Stimulated activated CD4-positive, alpha-beta T cell treated with anti-CD3 and anti-CD28 coated beads, Interleukin-2, amount 100 ng/mL, for 48 hours (primary cell): ENCODE measurements at regions not wholly inside any gene's neighbourhood (a gene's known extent, or its start where the extent isn't known, plus 50 kb on each side); places are given as distances from the start of the nearest gene placed in this dataset.
"Not testable (repeated sequence)": the region's sequence is repeated elsewhere in the genome, so short reads cannot be mapped to it uniquely, and the experiment has no call there.

ENCODE experiments used
- DNase-seq, 2 donors: peaks; one replicate each; pipeline ENCODE4 v3.0.0-alpha.2; 2020

GRCh38 chr3:144963810-144964209 is 992.2 kb downstream of the DIPK2A start:
- no peak for DNase-seq

- no peak for DNase-seq
Observed at GRCh38 chr3:144966560-144966959, 994.9 kb downstream of the DIPK2A start.

GRCh38 chr3:144968750-144969350 is 997.2 kb downstream of the DIPK2A start:
- DNase-seq, result no peak

GRCh38 chr3:144984481-144984880 is 1012.9 kb downstream of the DIPK2A start:
- not testable (repeated sequence) for DNase-seq

GRCh38 chr3:144989807-144990206 is 1018.2 kb downstream of the DIPK2A start:
- DNase-seq, result no peak

- DNase-seq, result no peak
Observed at GRCh38 chr3:144995856-144996255, 1024.2 kb downstream of the DIPK2A start.

GRCh38 chr3:145005427-145005826 is 1033.8 kb downstream of the DIPK2A start:
- no peak for DNase-seq

GRCh38 chr3:145006271-145006670 is 1034.6 kb downstream of the DIPK2A start:
- no peak for DNase-seq

GRCh38 chr3:145013931-145014330 is 1042.3 kb downstream of the DIPK2A start:
- no peak for DNase-seq

GRCh38 chr3:145015253-145015652 is 1043.6 kb downstream of the DIPK2A start:
- no peak for DNase-seq

- DNase-seq, result no peak
Observed at GRCh38 chr3:145017959-145018358, 1046.3 kb downstream of the DIPK2A start.

GRCh38 chr3:145022447-145022846 is 1050.8 kb downstream of the DIPK2A start:
- DNase-seq, result no peak

- DNase-seq, result no peak
Observed at GRCh38 chr3:145024700-145025099, 1053.1 kb downstream of the DIPK2A start.

GRCh38 chr3:145027186-145027585 is 1055.6 kb downstream of the DIPK2A start:
- DNase-seq, result not testable (repeated sequence)

- DNase-seq, result no peak
Observed at GRCh38 chr3:145032791-145033190, 1061.2 kb downstream of the DIPK2A start.

- no peak for DNase-seq
Observed at GRCh38 chr3:145035682-145036081, 1064.1 kb downstream of the DIPK2A start.

- not testable (repeated sequence) for DNase-seq
Observed at GRCh38 chr3:145054055-145054454, 1082.4 kb downstream of the DIPK2A start.

GRCh38 chr3:145055375-145056076 is 1083.9 kb downstream of the DIPK2A start:
- no peak for DNase-seq

GRCh38 chr3:145058483-145058882 is 1086.9 kb downstream of the DIPK2A start:
- DNase-seq, result no peak

- no peak for DNase-seq
Observed at GRCh38 chr3:145063616-145064015, 1092.0 kb downstream of the DIPK2A start.

GRCh38 chr3:145070795-145071194 is 1090.2 kb downstream of the PLOD2 start:
- no peak for DNase-seq

- no peak for DNase-seq
Observed at GRCh38 chr3:145079436-145079835, 1081.5 kb downstream of the PLOD2 start.

- DNase-seq, result no peak
Observed at GRCh38 chr3:145087038-145087437, 1073.9 kb downstream of the PLOD2 start.

GRCh38 chr3:145088917-145089316 is 1072.1 kb downstream of the PLOD2 start:
- DNase-seq, result no peak

- DNase-seq, result no peak
Observed at GRCh38 chr3:145089337-145089736, 1071.6 kb downstream of the PLOD2 start.
